Mammary epithelial cell (primary cell): ENCODE measurements at regions not wholly inside any gene's neighbourhood (a gene's known extent, or its start where the extent isn't known, plus 50 kb on each side); places are given as distances from the start of the nearest gene placed in this dataset.

Experiments used
- EZH2 ChIP-seq: IDR thresholded peaks from 2 replicates; pipeline ENCODE4 v1.6.1; 2012; ENCODE audit warnings: low read length, inconsistent platforms, borderline replicate concordance
- TF ChIP-seq, protein P1 (sequence below), 2 donors: IDR thresholded peaks in 1 of 2; conservative IDR thresholded peaks in 1 of 2; 2 replicates each; pipeline ENCODE4 v1.5.1; 2011 to 2012; ENCODE audit warnings: inconsistent platforms in 2 of 2, low read length in 2 of 2, mild to moderate bottlenecking in 2 of 2, control low read depth in 1 of 2, low read depth in 1 of 2; ENCODE audit not compliant: insufficient read depth in 1 of 2; ENCODE audit errors: extremely low read depth in 1 of 2

DNA sequence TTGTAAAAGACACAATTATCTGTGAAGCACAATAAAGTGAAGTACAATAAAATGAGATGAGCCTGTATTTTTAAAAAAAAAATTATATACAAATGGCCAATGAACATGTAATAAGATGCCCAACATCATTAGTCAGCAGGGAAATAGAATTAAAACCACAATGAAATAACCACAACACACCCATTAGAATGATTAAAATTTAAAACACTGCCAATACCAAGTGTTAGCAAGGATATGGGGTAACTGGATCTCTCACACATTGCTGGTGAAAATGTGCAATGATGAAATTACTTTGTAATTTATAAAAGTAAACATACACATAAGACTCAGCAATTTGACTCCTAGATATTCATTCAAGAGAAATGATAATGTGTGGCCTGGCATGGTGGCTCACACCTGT lies 62.8 kb downstream of the SHOC1 start:
- TF ChIP-seq EZH2 = no peak
- TF ChIP-seq, protein P1, sequence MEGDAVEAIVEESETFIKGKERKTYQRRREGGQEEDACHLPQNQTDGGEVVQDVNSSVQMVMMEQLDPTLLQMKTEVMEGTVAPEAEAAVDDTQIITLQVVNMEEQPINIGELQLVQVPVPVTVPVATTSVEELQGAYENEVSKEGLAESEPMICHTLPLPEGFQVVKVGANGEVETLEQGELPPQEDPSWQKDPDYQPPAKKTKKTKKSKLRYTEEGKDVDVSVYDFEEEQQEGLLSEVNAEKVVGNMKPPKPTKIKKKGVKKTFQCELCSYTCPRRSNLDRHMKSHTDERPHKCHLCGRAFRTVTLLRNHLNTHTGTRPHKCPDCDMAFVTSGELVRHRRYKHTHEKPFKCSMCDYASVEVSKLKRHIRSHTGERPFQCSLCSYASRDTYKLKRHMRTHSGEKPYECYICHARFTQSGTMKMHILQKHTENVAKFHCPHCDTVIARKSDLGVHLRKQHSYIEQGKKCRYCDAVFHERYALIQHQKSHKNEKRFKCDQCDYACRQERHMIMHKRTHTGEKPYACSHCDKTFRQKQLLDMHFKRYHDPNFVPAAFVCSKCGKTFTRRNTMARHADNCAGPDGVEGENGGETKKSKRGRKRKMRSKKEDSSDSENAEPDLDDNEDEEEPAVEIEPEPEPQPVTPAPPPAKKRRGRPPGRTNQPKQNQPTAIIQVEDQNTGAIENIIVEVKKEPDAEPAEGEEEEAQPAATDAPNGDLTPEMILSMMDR (conservative IDR thresholded peaks at IDR 0.05 in 1 of 2, IDR thresholded peaks at IDR 0.05 in 1 of 2; ENCODE audit: extremely low read depth in 1 of 2, insufficient read depth in 1 of 2, low read depth in 1 of 2, low read length in 2 of 2) = no peak
